NT2/D1 (cell line): ENCODE measurements at regions not wholly inside any gene's neighbourhood (a gene's known extent, or its start where the extent isn't known, plus 50 kb on each side); places are given as distances from the start of the nearest gene placed in this dataset.

Experiments used
- DNase-seq: peaks from one replicate; pipeline ENCODE4 v3.0.0-alpha.2; 2011; ENCODE audit warnings: low read depth, low spot score
- H3K27me3 ChIP-seq: 2 replicates; pipeline ENCODE4 v1.6.0; 2011; ENCODE audit warnings: mild to moderate bottlenecking; ENCODE audit not compliant: insufficient read length, insufficient read depth
- H3K36me3 ChIP-seq: 2 replicates; pipeline ENCODE4 v1.6.1; 2011; ENCODE audit warnings: mild to moderate bottlenecking, low read length, mixed read lengths; ENCODE audit not compliant: insufficient read depth, insufficient read length
- H3K4me1 ChIP-seq: 2 replicates; pipeline ENCODE4 v1.5.1; 2011; ENCODE audit not compliant: insufficient read depth, insufficient read length
- H3K4me3 ChIP-seq: 2 replicates; pipeline ENCODE4 v1.5.1; 2011; ENCODE audit warnings: low read depth; ENCODE audit not compliant: insufficient read length
- H3K9ac ChIP-seq: 2 replicates; pipeline ENCODE4 v1.6.0; 2011; ENCODE audit warnings: low read depth; ENCODE audit not compliant: insufficient read length
- H3K9me3 ChIP-seq: 2 replicates; pipeline ENCODE4 v1.5.1; 2011; ENCODE audit warnings: mild to moderate bottlenecking, low read length; ENCODE audit not compliant: insufficient read depth
- SUZ12 ChIP-seq: IDR thresholded peaks from 2 replicates; pipeline ENCODE4 v1.6.1; 2011; ENCODE audit not compliant: insufficient read length, insufficient read depth; ENCODE audit errors: extremely low read depth
- YY1 ChIP-seq: IDR thresholded peaks from 2 replicates; pipeline ENCODE4 v1.6.1; 2011; ENCODE audit not compliant: insufficient read length, insufficient read depth
- ZNF274 ChIP-seq: IDR thresholded peaks from 2 replicates; pipeline ENCODE4 v1.6.1; 2011; ENCODE audit warnings: mild to moderate bottlenecking, low read depth, low read length

GRCh38 chr2:18741191-18741590, 151.8 kb upstream of the NT5C1B start:
- Histone ChIP-seq H3K9ac (no peak overlapping the region), H3K4me1 (no peaks in the 10 kb centered on the region), H3K36me3 (no peaks in the 10 kb centered on the region), H3K4me3 (no peak overlapping the region), H3K9me3 (no peaks in the 10 kb centered on the region), H3K27me3 (no peaks in the 10 kb centered on the region)
- no peak for TF ChIP-seq SUZ12
- TF ChIP-seq ZNF274: no peak
- no peak for TF ChIP-seq YY1
- DNase-seq: no peak

- H3K4me1 ChIP-seq: no peaks in the 10 kb centered on the region
- no peak for DNase-seq
- H3K36me3 ChIP-seq: no peaks in the 10 kb centered on the region
- no peak overlapping the region for H3K9ac ChIP-seq
- no peaks in the 10 kb centered on the region for H3K9me3 ChIP-seq
- H3K27me3 ChIP-seq: no peaks in the 10 kb centered on the region
- no peak overlapping the region for H3K4me3 ChIP-seq
- no peak for TF ChIP-seq SUZ12
- no peak for TF ChIP-seq ZNF274
- no peak for TF ChIP-seq YY1
These were observed 151.1 kb upstream of the NT5C1B start for GRCh38 chr2:18740474-18740881.

GRCh38 chr2:18731666-18732065, 142.3 kb upstream of the NT5C1B start:
- H3K9ac ChIP-seq: no peak overlapping the region

GRCh38 chr2:18724371-18725145, 135.2 kb upstream of the NT5C1B start:
- H3K36me3 ChIP-seq: no peaks in the 10 kb centered on the region
- H3K9ac ChIP-seq: no peak overlapping the region
- no peak for TF ChIP-seq SUZ12
- TF ChIP-seq ZNF274: no peak
- no peak for TF ChIP-seq YY1
- H3K4me1 ChIP-seq: no peaks in the 10 kb centered on the region
- H3K4me3 ChIP-seq: no peak overlapping the region
- H3K9me3 ChIP-seq: no peaks in the 10 kb centered on the region
- H3K27me3 ChIP-seq: no peaks in the 10 kb centered on the region
- DNase-seq: no peak

More at GRCh38 chr2:18731666-18732065, 142.3 kb upstream of the NT5C1B start:
- Histone ChIP-seq H3K9me3 (no peaks in the 10 kb centered on the region), H3K27me3 (no peaks in the 10 kb centered on the region), H3K36me3 (no peaks in the 10 kb centered on the region), H3K4me1 (no peaks in the 10 kb centered on the region), H3K4me3 (no peak overlapping the region)
- TF ChIP-seq SUZ12 (no peak), ZNF274 (no peak), YY1 (no peak)
- DNase-seq: no peak

GRCh38 chr2:18723219-18723618, 133.8 kb upstream of the NT5C1B start:
- Histone ChIP-seq H3K4me1 (no peaks in the 10 kb centered on the region), H3K4me3 (no peak overlapping the region), H3K9me3 (no peaks in the 10 kb centered on the region), H3K27me3 (no peaks in the 10 kb centered on the region), H3K9ac (no peak overlapping the region), H3K36me3 (no peaks in the 10 kb centered on the region)
- DNase-seq: no peak
- TF ChIP-seq SUZ12 (no peak), ZNF274 (no peak), YY1 (no peak)

GRCh38 chr2:18722101-18722500, 132.7 kb upstream of the NT5C1B start:
- Histone ChIP-seq H3K9me3 (no peaks in the 10 kb centered on the region), H3K4me3 (no peak overlapping the region), H3K36me3 (no peaks in the 10 kb centered on the region), H3K9ac (no peak overlapping the region), H3K4me1 (no peaks in the 10 kb centered on the region), H3K27me3 (no peaks in the 10 kb centered on the region)
- no peak for DNase-seq
- TF ChIP-seq ZNF274: no peak
- TF ChIP-seq YY1: no peak
- no peak for TF ChIP-seq SUZ12

GRCh38 chr2:18721038-18721922, 131.9 kb upstream of the NT5C1B start:
- no peaks in the 10 kb centered on the region for H3K36me3 ChIP-seq
- no peak for DNase-seq
- no peak overlapping the region for H3K4me3 ChIP-seq
- H3K9me3 ChIP-seq: no peaks in the 10 kb centered on the region
- H3K27me3 ChIP-seq: no peaks in the 10 kb centered on the region
- TF ChIP-seq YY1 (no peak), SUZ12 (no peak), ZNF274 (no peak)
- no peak overlapping the region for H3K9ac ChIP-seq
- H3K4me1 ChIP-seq: no peaks in the 10 kb centered on the region
